HAP-1 (cell line): ENCODE measurements at regions not wholly inside any gene's neighbourhood (a gene's known extent, or its start where the extent isn't known, plus 50 kb on each side); places are given as distances from the start of the nearest gene placed in this dataset.

Source experiments
- DNase-seq, 2 experiments: peaks; one replicate each; pipeline ENCODE4 v3.0.0-alpha.2; 2016 to 2020; ENCODE audit warnings: low spot score in 2 of 2
- H3K27me3 ChIP-seq: fragments of 250-450 bp; sonication (Bioruptor Pico); 2 replicates; pipeline ENCODE4 v1.5.1; 2020; ENCODE audit warnings: low read depth, mild to moderate bottlenecking, moderate library complexity
- H3K36me3 ChIP-seq: fragments of 250-450 bp; sonication (Bioruptor Pico); replicated peaks from 2 replicates; pipeline ENCODE4 v1.5.1; 2020; ENCODE audit warnings: mild to moderate bottlenecking
- H3K4me1 ChIP-seq: fragments of 250-450 bp; sonication (Bioruptor Pico); 2 replicates; pipeline ENCODE4 v1.5.1; 2020; ENCODE audit warnings: mild to moderate bottlenecking
- H3K4me3 ChIP-seq: fragments of 250-450 bp; sonication (Bioruptor Pico); 2 replicates; pipeline ENCODE4 v1.5.1; 2020; ENCODE audit warnings: mild to moderate bottlenecking, moderate library complexity
- H3K9me3 ChIP-seq: fragments of 250-450 bp; sonication (Bioruptor Pico); 2 replicates; pipeline ENCODE4 v1.5.1; 2020; ENCODE audit warnings: mild to moderate bottlenecking, moderate library complexity
- in situ Hi-C: fragments of 300-500 bp; cut with MboI; formaldehyde crosslinking; loops from 3 replicates; pipeline ENCODE4 v1.14.3; 2020; ENCODE audit warnings: low sequenced_read_pairs, inconsistent platforms, mixed read lengths

DNA sequence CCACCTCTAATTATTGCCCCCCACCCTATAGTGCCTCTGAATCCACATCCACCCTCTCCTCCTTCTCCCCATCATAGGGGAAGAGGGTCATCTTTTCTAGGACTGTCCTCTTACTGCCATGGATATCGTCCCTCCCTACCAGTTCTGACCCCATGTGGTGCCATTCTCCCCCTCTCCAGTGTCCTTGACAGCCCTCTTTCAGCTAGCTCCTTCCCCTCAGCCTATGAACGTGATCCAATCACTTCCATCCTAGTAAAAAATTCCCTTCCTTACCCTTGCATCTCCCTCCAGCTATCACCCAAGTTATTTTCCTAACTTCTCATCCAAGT, 172.7 kb downstream of the RRAGC start:
- no peak overlapping the region for H3K4me3 ChIP-seq
- no peaks in the 10 kb centered on the region for H3K36me3 ChIP-seq
- 0 out of 2 replicates have a peak, but pooled peaks cover 3% of the 10 kb centered on the region for H3K9me3 ChIP-seq
- in situ Hi-C loops: no loop called here
- no peaks in the 10 kb centered on the region for H3K4me1 ChIP-seq
- peaks cover 34% of the 10 kb centered on the region for H3K27me3 ChIP-seq
- DNase-seq: no peak

DNA sequence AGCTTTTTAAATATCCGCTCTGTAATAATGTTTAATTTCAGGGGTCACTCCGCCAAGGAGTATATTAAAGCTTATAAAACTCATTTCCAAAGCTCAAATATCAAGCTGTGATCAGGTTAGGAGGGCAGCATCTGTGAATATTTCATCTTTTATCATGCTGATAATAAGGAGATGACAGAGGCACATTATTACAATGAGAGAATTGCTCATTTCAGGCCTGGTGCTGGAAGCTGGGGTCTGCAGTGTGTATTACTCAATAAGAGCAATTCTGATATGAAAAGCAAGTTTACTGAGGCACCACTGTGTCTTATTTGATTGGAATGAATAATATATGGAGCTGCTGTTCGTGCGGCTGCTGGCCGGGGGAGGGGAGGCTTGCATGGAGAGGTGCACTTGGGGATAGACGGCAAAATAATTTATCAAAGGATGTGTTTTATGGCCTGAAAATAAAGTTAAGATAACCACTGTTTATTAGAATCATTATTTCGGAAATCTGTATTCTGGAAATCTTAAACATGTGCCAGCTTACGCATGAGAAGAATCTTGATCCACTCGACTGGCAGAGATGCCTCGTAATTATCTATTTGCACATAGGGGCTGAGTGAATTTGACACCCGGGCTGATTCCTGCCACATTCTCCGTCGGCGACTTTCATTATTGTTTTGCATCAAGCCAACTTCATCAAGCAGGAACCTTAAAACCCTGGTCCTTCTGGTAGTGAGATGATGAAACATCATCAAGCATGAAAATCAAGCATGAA, 173.2 kb downstream of the RRAGC start:
- H3K4me3 ChIP-seq: no peak overlapping the region
- no peaks in the 10 kb centered on the region for H3K36me3 ChIP-seq
- H3K27me3 ChIP-seq: peaks cover 34% of the 10 kb centered on the region
- H3K9me3 ChIP-seq: 0 out of 2 replicates have a peak, but pooled peaks cover 3% of the 10 kb centered on the region
- no peaks in the 10 kb centered on the region for H3K4me1 ChIP-seq
- DNase-seq: no peak
- in situ Hi-C loops: no loop called here

DNA sequence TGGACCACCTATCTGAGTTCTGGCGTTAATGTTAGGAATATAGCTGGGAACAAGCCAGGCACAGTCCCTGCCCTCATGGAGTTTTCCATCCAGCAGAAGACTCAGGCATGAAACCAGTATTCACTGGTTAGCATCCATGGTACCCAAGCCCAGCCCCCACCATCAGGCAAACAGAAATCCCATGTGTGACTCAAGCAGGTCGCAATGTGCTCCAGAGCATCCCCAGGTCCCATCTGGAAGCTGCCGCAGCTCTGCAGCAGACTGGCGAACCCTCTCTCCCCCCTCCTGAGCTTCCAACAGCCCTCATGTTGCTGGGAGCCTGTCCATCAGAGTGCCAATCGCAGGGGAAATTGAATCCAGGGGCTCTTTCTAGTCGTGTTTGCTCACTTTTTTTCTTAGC, 174.2 kb downstream of the RRAGC start:
- DNase-seq: no peak
- no peaks in the 10 kb centered on the region for H3K36me3 ChIP-seq
- in situ Hi-C loops: no loop called here
- H3K9me3 ChIP-seq: no peaks in the 10 kb centered on the region
- no peaks in the 10 kb centered on the region for H3K4me1 ChIP-seq
- no peak overlapping the region for H3K4me3 ChIP-seq
- peaks cover 34% of the 10 kb centered on the region for H3K27me3 ChIP-seq

DNA sequence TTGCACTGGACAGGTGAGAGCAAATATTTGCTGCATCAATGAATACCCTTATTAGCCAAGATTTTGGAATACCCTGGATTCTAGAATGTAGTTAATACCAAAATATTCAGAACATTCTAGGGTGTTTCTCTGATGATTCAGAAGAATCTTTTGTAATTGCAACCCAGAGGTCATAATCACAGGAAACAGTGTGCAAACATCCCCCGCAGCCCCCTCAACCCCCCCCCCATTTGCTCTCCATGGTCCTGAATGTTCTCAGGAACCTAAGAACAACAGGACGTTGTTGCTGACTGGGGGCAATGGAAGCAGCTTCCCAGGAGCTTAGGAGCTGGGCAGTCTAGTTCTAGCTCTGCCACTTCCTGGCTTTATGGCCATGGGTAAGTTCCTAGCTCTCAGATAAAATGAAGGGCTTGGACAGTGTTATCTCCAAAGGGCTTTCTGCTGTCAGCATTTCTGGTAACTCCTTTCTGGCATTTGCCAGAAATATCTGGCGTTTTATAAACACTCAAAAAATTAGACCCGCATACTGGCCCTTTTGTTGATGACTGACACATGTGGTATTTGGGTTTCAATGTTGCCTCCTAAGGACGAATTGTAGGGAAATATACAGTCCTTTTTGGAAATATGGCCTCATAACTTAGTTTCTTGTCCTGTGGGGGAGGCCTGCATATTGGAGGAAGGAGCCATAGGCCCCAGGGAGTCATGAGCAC, 178.6 kb downstream of the RRAGC start:
- H3K9me3 ChIP-seq: no peaks in the 10 kb centered on the region
- H3K36me3 ChIP-seq: no peaks in the 10 kb centered on the region
- H3K4me3 ChIP-seq: no peak overlapping the region
- no peaks in the 10 kb centered on the region for H3K4me1 ChIP-seq
- H3K27me3 ChIP-seq: peaks cover 13% of the 10 kb centered on the region
- in situ Hi-C loops: no loop called here
- DNase-seq: no peak

GRCh38 chr1:38677756-38678155, 181.8 kb downstream of the RRAGC start:
- no peak for DNase-seq

GRCh38 chr1:38677311-38677710, 182.3 kb downstream of the RRAGC start:
- in situ Hi-C loops: no loop called here
- no peak overlapping the region for H3K4me3 ChIP-seq
- no peak for DNase-seq

More at GRCh38 chr1:38677756-38678155, 181.8 kb downstream of the RRAGC start:
- Histone ChIP-seq H3K4me1 (no peaks in the 10 kb centered on the region), H3K9me3 (no peaks in the 10 kb centered on the region), H3K36me3 (no peaks in the 10 kb centered on the region), H3K27me3 (peaks cover 4% of the 10 kb centered on the region), H3K4me3 (no peak overlapping the region)
- in situ Hi-C loops: no loop called here

DNA sequence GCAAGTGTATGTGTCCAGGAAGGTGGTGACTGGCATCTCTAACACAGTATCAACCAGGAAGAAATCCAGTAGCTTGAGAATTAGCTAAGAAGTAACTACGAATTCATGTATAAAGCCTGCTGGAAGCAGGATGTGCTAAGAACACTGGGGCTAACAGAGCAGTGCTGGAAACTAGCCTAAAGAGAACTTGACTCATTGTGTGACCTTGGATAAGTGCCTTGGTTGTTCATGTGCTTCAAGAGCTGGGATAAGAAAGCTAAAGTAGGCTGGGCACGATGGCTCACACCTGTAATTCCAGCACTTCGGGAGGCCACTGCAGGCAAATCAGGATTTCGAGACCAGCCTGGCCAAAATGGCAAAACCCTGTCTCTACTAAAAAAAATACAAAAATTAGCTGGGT, 186.9 kb downstream of the RRAGC start:
- no peaks in the 10 kb centered on the region for H3K36me3 ChIP-seq
- no peaks in the 10 kb centered on the region for H3K9me3 ChIP-seq
- no peaks in the 10 kb centered on the region for H3K4me1 ChIP-seq
- H3K4me3 ChIP-seq: no peak overlapping the region
- in situ Hi-C loops: no loop called here
- peaks cover 32% of the 10 kb centered on the region; the same call in 1 of the 2 replicates for H3K27me3 ChIP-seq
- DNase-seq: no peak

More at GRCh38 chr1:38677311-38677710, 182.3 kb downstream of the RRAGC start:
- Histone ChIP-seq H3K4me1 (no peaks in the 10 kb centered on the region), H3K9me3 (no peaks in the 10 kb centered on the region), H3K36me3 (no peaks in the 10 kb centered on the region), H3K27me3 (peaks cover 6% of the 10 kb centered on the region; the same call in 1 of the 2 replicates)

GRCh38 chr1:38671221-38671620, 188.4 kb downstream of the RRAGC start:
- Histone ChIP-seq H3K36me3 (no peaks in the 10 kb centered on the region), H3K4me3 (no peak overlapping the region), H3K27me3 (peaks cover 32% of the 10 kb centered on the region; the same call in 1 of the 2 replicates), H3K9me3 (no peaks in the 10 kb centered on the region), H3K4me1 (no peaks in the 10 kb centered on the region)
- no peak for DNase-seq
- in situ Hi-C loops: no loop called here

DNA sequence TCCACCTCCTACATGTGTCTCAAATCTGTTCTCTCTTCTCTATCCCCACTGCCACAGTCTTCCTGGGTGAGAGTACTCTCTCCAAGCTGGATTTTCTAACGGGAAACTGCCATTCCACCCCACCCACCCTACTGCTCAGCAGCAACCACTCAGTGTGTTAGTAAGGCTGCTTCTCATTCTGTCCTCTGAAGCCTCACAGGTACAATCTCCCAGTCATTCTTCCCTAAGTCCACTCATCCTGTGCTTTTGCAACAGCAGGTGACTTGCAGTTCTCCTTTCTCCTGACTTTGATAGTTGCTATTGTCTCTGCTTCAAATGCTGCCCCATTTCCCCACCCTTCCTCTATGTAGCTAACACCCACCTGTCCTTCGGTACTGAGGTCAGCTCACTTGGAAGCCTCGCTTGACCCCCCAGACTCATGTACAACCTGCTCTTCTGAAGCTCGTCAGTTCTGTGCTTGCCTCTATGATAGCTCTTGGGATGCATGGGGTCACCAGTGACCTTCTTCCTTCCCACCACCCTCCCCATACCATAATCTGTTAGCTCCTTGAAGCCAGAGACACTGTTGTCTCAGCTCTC, 188.9 kb downstream of the RRAGC start:
- DNase-seq: no peak
- H3K4me1 ChIP-seq: no peaks in the 10 kb centered on the region
- no peaks in the 10 kb centered on the region for H3K36me3 ChIP-seq
- in situ Hi-C loops: no loop called here
- H3K4me3 ChIP-seq: no peak overlapping the region
- no peaks in the 10 kb centered on the region for H3K9me3 ChIP-seq
- peaks cover 32% of the 10 kb centered on the region for H3K27me3 ChIP-seq

DNA sequence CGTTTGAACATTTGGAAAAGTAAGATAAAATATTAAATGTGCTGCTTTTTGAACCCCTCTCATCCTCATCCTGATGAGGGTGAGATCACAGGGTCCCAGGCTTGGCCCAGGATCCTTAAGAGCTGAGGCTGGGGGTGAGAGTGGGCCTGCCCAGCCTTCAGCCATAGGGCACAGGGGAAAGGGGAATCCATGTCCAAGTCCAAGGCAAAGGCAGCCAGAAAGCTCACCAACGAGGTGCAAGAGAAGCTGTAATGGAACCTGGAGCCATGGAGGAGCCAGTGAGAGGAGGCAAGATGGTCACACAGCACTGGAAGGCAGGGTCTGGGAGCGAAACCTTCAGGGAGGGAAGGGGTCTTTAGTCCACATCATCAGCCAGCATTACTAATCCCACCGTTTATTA, 191.9 kb downstream of the RRAGC start:
- H3K9me3 ChIP-seq: no peaks in the 10 kb centered on the region
- in situ Hi-C loops: no loop called here
- H3K36me3 ChIP-seq: no peaks in the 10 kb centered on the region
- H3K4me3 ChIP-seq: no peak overlapping the region
- no peak for DNase-seq
- H3K27me3 ChIP-seq: peaks cover 29% of the 10 kb centered on the region
- no peaks in the 10 kb centered on the region for H3K4me1 ChIP-seq

DNA sequence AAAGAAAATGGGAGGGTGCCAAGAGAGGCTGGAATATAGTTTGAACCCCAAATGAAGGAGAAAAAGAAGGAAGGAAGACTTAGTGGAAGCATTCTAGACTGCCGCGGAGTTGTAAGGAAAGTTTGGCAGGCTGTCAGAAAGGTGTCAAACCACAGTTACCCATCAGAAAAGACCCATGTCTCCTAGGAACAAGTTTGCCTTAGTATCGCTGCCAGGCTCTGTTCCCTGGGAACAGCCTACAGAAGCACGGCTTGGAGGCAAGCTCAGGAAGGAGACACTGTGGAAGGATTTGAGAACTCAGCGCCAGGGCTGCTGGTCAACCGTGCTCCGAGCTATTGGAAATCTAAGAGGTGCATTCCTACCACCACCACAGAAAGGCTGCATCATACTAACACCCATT, 197.4 kb downstream of the RRAGC start:
- DNase-seq: no peak
- in situ Hi-C loops: no loop called here
- no peaks in the 10 kb centered on the region for H3K36me3 ChIP-seq

DNA sequence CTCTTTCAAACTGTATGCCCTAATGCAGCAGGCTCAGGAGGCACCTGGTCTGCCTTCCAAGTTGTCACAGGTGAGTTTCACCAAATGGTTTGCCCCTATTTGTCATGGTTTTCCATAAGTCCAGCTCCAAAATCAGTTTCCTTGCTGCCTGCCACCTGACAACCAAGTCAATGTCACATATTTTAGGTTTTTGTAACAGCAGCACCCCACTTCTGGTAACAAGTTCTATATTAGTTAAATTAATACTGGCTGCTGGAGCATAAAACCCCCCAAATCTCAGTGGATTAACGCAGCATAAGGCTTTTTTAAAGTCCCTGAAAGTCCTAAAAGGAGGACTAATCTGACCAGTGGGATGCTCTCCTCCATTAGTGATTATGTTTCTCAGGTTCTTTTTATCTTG, 200.7 kb downstream of the RRAGC start:
- DNase-seq: no peak
- no peak overlapping the region for H3K4me3 ChIP-seq
- peaks cover 3% of the 10 kb centered on the region; the same call in 1 of the 2 replicates for H3K27me3 ChIP-seq
- H3K36me3 ChIP-seq: no peaks in the 10 kb centered on the region
- H3K9me3 ChIP-seq: no peaks in the 10 kb centered on the region
- peaks cover 2% of the 10 kb centered on the region; the same call in 1 of the 2 replicates for H3K4me1 ChIP-seq
- in situ Hi-C loops: no loop called here

More for the DNA sequence above, 197.4 kb downstream of the RRAGC start:
- Histone ChIP-seq H3K4me1 (peaks cover 2% of the 10 kb centered on the region; the same call in 1 of the 2 replicates), H3K4me3 (no peak overlapping the region), H3K9me3 (no peaks in the 10 kb centered on the region), H3K27me3 (peaks cover 3% of the 10 kb centered on the region; the same call in 1 of the 2 replicates)

DNA sequence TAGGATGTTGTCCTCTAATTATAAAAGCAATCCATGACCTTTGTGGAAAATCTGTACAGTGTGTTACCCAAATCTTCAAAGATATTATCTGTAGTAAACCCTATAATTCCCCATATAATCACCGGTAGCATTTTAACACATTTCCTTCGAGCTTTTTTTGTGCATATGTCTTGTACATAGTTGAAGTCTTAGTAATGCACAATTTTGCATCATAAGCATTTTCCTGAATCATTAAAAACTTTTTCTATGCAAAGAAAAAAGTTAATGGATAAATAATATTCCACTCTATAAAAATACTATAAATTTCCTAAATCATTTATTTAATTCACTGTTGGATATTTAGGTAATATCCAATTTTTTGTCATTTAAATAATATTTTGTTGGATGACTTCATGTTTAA, 201.7 kb downstream of the RRAGC start:
- no peaks in the 10 kb centered on the region for H3K9me3 ChIP-seq
- in situ Hi-C loops: no loop called here
- H3K27me3 ChIP-seq: peaks cover 3% of the 10 kb centered on the region; the same call in 1 of the 2 replicates
- no peaks in the 10 kb centered on the region for H3K36me3 ChIP-seq
- H3K4me1 ChIP-seq: peaks cover 2% of the 10 kb centered on the region; the same call in 1 of the 2 replicates
- H3K4me3 ChIP-seq: no peak overlapping the region
- DNase-seq: no peak
